B cell (primary cell): ENCODE measurements at regions not wholly inside any gene's neighbourhood (a gene's known extent, or its start where the extent isn't known, plus 50 kb on each side); places are given as distances from the start of the nearest gene placed in this dataset.

Experiments
- EZH2 ChIP-seq: IDR thresholded peaks from 2 replicates; pipeline ENCODE4 v1.6.1; 2012; ENCODE audit warnings: borderline replicate concordance, low read depth, mild to moderate bottlenecking, moderate library complexity, low read length; ENCODE audit not compliant: insufficient read depth, poor library complexity, severe bottlenecking
- TF ChIP-seq, protein P1 (sequence below): fragments of 200-600 bp; IDR thresholded peaks from one replicate; pipeline ENCODE4 v1.8.0; 2022; ENCODE audit warnings: antibody characterized with exemption, mild to moderate bottlenecking

DNA sequence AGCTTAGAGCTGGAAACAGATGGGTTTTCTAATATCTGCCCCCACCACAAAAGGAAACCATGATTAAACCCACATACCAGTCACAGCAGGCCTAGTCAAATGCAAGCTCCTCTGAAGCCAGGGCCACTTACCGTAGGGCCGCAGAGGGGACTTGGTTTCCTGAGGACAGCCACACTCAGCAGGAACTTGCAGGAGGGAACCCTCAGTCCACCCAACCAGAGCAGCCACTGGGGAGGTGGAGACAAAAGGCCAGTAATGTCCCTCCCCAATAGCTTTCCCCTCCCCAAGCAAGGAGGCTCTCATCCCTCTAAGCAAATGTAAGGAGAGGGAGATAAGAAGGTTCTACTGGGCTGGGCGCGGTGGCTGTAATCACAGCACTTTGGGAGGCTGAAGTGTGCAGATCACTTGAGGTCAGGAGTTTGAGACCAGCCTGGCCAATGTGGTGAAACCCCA, 384.4 kb upstream of the JARID2 start:
- TF ChIP-seq, protein P1, sequence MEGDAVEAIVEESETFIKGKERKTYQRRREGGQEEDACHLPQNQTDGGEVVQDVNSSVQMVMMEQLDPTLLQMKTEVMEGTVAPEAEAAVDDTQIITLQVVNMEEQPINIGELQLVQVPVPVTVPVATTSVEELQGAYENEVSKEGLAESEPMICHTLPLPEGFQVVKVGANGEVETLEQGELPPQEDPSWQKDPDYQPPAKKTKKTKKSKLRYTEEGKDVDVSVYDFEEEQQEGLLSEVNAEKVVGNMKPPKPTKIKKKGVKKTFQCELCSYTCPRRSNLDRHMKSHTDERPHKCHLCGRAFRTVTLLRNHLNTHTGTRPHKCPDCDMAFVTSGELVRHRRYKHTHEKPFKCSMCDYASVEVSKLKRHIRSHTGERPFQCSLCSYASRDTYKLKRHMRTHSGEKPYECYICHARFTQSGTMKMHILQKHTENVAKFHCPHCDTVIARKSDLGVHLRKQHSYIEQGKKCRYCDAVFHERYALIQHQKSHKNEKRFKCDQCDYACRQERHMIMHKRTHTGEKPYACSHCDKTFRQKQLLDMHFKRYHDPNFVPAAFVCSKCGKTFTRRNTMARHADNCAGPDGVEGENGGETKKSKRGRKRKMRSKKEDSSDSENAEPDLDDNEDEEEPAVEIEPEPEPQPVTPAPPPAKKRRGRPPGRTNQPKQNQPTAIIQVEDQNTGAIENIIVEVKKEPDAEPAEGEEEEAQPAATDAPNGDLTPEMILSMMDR: no peak
- TF ChIP-seq EZH2: no peak
